GM19099 (cell line): ENCODE measurements at regions not wholly inside any gene's neighbourhood (a gene's known extent, or its start where the extent isn't known, plus 50 kb on each side); places are given as distances from the start of the nearest gene placed in this dataset.

Experiments
- POLR2A ChIP-seq: IDR thresholded peaks from 3 replicates; pipeline ENCODE4 v1.6.1; 2011; ENCODE audit warnings: low read depth; ENCODE audit not compliant: insufficient read length; ENCODE audit errors: extremely low read depth

- TF ChIP-seq POLR2A, result no peak
These were observed 168.9 kb downstream of the UQCRFS1 start for GRCh38 chr19:29044037-29044436.

GRCh38 chr19:29042450-29042849 is 170.5 kb downstream of the UQCRFS1 start:
- TF ChIP-seq POLR2A, result no peak

- no peak for TF ChIP-seq POLR2A
These were observed 172.0 kb downstream of the UQCRFS1 start for GRCh38 chr19:29040951-29041350.

DNA sequence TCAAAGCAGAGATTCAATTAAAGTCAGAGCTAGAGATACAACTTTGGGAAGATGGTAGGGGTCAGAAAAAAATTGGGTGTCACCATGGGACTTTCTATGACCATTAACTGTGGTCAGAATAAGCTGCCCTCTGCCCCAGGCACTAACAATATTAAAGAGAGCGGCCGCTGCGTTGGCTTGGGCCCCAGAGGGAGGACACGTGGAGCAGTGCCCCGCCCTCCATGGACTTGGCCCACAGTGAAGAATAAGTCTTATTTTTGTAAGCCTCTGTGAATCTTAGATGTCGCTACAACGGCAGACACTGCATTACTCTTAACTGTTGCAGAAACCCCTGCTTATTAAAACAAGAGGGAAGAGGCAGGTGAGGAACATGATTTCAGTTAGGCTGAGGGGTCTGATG is 172.7 kb downstream of the UQCRFS1 start:
- TF ChIP-seq POLR2A, result no peak

DNA sequence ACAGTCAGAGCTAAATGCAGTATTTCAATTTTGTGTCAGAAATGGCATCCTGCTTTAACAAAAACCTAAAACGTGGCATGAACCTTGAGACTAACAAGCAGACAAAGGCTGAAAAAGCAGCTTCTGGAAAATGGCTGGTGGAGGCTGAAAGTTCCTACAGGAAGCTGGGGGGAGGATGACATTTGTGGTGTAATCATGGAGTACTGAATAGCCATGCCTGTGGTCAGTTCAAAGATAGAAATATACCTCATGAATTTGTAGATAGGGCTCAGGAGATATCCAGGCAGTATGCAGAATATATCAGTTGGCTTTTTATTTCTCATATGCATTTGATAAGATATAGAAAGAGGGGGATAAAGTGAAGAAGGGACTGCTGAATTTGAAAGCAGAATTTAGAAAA is 181.7 kb downstream of the UQCRFS1 start:
- TF ChIP-seq POLR2A, result no peak

DNA sequence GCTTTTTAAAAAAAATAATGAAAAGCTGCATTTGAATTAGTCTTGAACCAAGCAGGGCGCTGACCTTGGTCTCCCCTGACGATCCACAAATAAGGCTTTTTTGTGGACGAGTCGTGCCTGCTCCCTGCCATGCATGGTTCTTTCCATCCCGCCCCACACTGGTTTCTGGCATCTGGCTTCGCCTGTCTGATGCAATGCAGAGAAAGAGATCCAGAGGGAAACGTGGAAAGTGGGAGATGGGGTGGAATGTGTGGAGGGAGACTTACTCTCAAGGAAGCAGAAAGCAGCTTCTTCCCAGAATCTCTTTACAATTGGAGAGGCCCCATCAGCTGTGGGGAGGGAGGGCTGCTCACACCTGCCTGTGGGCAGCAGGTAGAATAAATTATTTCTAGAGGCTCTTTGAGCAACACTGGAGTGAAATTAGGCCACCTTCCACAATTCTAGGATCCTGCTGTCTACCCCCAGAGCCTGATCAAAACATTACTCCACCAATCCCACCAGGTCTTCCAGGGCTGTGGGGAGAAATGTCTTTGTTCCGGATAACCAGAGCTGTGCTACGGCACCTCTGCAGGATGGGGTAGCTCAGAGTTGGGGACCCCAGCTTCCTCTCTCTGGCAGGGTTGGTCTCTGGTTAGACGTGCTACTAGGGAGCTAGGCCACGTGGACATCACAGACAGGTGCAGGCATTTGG is 183.5 kb downstream of the UQCRFS1 start:
- TF ChIP-seq POLR2A, result no peak

DNA sequence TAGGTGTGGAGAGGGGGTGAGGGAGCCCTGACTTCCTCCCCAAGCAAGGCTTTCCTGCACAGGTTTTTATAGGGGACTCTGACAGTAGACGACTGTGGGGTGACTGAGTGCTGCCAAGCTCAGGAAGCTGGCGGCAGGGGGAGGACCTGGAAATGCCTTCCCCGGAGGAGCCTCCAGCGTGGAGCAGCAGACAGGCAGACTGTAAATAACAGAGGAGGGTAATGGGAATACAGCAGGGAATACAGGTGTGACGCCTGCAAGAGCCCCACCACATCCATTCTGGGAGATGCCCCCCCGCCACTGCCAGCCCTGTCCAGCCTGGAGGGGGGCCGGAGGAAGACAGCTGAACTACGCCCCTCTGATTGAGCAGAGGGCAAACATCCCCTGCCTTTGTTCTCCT is 190.4 kb downstream of the UQCRFS1 start:
- no peak for TF ChIP-seq POLR2A

DNA sequence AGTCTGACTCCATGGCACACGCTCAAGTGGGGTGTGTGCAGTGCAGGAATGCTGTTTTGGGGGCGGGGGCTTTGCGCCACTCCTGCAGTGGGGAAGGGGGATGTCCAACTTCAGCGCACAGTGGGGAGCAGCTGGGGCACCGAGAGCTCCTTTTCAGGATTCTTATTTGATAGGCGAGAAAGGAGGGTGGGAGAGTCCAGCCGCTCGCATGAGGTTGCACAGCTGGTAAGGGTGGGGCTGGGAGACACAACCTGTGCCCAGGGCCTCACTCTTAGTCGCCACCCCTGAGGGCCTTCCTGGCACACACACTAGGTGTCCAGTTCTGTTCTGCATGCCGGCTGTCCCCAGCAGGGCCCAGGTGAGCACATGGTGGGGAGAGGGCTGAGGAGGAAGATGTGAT is 190.8 kb downstream of the UQCRFS1 start:
- TF ChIP-seq POLR2A, result no peak

DNA sequence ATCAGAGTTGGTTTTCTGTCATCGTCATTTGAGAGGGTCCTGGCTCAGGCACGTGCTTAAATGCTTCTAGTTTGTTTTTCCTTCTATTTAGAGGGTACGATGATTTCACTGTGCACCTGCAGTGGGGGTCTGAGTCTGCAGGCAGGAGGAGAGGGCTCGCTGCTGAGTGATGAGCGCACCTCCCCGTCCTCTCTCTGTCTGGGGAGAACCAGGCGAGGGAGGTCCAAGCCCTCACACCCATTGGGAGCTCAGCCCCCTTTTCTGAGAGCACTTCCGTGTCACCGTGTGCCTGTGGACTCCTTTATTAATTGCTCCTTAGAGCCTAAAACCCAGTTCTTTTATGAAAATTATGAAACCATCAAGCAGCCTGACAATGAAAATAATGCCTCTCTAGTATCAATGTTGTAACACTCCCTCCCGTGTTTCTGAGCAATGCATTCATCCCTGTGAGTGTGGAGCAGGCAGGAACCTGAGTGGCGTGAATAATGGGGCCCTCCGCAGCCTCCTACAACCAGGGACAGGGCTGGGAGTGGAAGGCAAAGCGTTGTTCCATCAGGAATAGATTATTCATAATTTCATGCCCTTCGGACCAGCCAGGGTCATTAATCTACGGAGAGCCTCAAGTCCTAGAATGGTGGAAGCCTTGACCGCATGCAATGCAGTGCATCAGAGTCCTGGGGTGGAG is 191.6 kb downstream of the UQCRFS1 start:
- no peak for TF ChIP-seq POLR2A

GRCh38 chr19:29019403-29019802 is 193.5 kb downstream of the UQCRFS1 start:
- no peak for TF ChIP-seq POLR2A

GRCh38 chr19:29018542-29018941 is 194.4 kb downstream of the UQCRFS1 start:
- no peak for TF ChIP-seq POLR2A

DNA sequence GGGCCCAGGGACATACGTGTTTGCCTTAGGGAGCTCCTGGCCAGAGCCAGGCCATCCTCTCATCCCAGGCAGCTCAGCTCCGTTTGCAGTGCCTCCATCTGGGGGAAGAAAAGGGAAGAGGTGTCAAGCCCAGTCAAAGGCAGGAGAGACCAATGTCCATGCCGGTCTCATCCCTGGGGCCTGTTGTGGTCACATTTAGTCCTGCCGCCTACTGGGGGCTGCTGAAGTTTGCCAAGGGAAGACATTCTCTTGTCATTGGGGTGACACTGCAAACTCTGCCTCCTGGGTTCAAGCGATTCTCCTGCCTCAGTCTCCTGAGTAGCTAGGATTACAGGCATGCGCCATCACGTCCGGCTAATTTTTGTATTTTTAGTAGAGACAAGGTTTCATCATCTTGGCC is 195.2 kb downstream of the UQCRFS1 start:
- no peak for TF ChIP-seq POLR2A

DNA sequence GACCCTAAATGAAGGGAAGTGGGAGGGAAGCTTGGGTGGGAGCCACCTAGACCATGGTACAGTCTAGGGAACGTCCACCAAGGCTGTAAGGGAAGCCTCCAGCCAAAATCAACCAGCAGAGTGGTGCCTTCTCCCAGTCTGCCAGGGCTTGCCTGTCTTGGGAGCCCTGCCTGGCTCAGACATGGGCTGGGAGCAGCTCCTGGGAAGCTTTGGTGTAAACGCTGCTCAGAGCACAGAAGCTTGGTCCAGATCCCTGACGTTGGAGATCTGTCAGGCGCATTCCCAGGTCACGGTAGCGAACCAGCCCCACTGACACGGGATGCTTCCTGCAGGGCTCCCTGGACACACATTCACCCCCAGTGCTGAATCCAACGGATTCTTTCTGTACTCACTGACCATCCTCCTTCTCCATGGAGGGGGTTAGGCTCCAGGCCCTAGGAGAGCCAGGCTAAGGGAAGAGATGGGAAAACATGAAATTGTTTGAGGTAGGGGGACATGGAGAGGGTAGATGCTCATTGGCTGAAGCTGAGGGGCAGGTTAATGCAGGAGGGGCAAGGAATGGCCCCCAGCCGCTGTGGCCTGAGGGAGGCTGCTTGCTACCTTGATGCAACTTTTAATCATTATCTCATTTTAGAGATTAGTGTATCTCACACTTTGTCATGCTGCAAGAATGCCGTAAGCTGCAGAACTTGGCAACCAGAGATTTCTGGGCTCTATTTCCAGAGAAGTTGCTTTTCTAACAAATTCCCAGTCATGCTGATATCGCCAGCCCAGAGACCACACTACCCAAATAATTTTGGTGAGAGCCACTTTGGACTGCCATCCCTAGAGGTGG is 195.8 kb downstream of the UQCRFS1 start:
- no peak for TF ChIP-seq POLR2A

- no peak for TF ChIP-seq POLR2A
These were observed 196.6 kb downstream of the UQCRFS1 start for GRCh38 chr19:29016353-29016752.

GRCh38 chr19:29015569-29015968 is 197.4 kb downstream of the UQCRFS1 start:
- no peak for TF ChIP-seq POLR2A
